Activated T-cell treated with anti-CD3 and anti-CD28 coated beads, Interleukin-2, amount 50 U/mL, for 1 hour (primary cell): ENCODE measurements at regions not wholly inside any gene's neighbourhood (a gene's known extent, or its start where the extent isn't known, plus 50 kb on each side); places are given as distances from the start of the nearest gene placed in this dataset.

Experiments used
- DNase-seq: peaks from one replicate; pipeline ENCODE4 v3.0.0-alpha.2; 2020

DNA sequence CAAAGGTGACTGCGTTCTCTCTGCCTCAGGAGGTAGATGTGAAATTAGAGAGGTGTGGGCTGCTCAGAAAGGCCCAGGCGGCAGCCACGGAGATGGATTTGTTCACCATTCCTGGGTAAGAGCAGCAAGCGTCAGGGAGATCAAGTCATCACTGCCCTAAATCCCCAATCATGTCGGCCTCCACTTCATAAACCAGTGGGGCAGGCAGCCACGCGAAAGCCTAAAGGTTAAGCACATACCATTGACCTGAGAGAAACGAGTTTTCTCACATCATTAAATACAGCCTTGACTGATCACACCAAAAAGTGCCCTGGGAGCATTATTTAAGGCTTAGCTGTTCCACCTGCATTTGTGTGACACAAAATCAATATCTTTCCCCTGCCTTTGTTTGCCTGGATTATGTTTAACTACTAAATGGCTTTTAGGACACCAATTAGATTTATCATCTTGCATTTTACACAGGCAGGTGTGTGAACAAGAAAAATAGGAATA, 50.7 kb upstream of the FOXB1 start:
- no peak for DNase-seq

- DNase-seq = no peak
Observed at GRCh38 chr15:59952960-59953359, 51.2 kb upstream of the FOXB1 start.

GRCh38 chr15:59950603-59951388, 53.3 kb upstream of the FOXB1 start:
- no peak for DNase-seq

DNA sequence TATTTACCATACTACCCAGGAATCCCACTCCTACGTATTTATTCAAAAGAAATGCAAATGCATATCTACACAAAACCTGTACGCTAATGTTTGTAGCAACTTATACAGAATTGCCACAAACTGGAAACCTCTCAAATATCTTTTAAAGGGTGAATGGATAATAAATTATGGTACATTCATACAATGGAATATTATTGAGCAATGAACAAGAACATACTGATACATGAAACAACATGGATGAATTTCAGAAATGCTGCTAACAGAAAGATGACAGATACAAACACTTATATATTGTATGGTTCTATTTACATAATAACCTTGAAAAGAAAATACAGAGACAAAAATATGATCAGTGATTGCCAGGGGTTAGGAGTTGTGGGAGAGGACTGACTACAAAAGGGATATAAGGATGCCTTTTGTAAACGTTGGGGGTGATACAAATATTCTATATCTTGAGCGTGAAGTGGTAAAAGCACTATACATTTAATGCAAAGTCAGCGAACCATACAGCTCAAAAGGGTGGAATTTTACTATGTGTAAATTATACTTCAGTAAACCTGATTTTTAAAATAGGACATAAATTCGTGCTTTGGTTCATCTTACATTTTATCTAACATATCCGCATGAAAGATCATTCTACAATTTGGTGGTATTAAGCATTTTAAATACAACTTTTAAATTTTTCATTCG, 55.0 kb upstream of the FOXB1 start:
- DNase-seq = no peak

GRCh38 chr15:59946084-59946483, 58.0 kb upstream of the FOXB1 start:
- DNase-seq = no peak

DNA sequence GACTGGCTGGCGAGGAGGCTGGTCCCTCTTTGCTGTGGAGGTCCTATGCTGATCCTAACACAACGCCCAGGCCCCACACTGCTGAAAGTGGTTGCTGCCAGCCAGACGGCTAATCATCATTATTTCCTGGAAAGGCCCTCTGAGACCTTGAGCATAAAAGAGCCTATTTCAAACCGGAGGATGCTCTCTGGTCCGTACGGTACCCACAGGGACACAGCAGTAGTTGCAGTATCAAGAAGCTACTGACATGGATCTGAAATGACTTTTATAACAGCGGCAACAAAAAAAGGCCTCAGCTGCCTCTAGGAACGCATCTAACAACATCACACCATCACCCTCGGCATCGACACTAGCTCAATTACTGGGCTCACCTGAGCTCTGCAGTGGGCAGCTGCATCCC, 59.1 kb upstream of the FOXB1 start:
- DNase-seq = no peak

DNA sequence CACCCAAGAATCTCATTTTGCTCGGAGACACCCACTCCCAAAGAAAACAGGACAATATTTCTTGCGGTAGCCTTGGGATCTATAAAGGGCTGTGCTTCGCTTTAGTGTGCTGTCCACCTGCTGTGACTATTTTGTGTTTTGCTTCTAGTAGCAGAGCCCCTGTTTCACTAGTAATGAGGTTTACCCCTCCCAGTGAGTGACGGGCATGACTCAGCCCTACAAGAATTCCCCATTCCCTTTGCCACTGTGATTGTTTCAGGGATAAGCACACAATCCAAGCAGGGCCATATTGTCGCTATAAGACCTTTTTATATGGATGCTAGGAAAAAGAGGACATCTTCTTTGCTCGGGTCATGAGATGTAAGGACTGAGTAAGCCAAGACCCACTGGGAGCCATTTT, 62.5 kb upstream of the FOXB1 start:
- no peak for DNase-seq

DNA sequence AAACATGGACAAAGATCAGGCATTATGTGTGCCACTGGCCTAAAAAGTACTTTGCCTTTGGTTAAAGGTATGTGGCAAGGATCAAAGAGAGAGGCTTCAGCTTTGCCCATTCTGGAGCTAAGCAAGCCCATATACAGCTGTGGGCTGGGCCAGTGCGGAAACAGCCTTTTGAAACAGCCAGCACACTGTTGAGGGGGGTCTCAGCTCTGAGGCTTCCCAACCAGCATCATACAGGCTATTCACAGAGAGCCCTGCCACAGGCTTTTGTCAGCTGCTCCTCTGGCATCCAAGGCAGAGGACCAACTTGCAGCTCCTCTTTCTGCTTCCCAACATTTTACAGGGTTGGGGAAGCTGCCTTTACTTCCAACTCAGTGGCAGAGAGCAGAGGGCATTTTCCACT, 63.2 kb upstream of the FOXB1 start:
- no peak for DNase-seq

- DNase-seq = no peak
Observed at GRCh38 chr15:59940456-59940855, 63.7 kb upstream of the FOXB1 start.

DNA sequence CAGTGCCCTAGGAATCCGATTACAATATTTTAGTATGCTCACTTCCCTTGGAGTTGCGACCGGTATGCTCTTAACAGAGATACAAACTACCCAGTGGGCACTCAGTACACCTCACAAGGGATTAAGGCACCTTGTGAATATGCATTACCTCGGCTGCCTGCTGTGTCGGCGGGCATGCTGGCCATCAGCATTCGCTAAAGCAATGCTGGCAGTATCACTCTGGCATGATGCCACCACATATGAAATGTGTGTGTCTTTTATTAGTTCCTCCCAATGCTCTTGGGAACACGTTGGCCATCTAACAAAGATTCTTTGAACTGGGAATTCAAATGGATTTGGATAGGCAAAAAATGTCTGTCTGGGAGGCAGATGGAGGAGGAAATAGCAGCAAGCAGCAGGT, 67.4 kb upstream of the FOXB1 start:
- no peak for DNase-seq

GRCh38 chr15:59933607-59934006, 70.5 kb upstream of the FOXB1 start:
- DNase-seq = no peak

GRCh38 chr15:59931646-59932261, 72.4 kb upstream of the FOXB1 start:
- DNase-seq = no peak

DNA sequence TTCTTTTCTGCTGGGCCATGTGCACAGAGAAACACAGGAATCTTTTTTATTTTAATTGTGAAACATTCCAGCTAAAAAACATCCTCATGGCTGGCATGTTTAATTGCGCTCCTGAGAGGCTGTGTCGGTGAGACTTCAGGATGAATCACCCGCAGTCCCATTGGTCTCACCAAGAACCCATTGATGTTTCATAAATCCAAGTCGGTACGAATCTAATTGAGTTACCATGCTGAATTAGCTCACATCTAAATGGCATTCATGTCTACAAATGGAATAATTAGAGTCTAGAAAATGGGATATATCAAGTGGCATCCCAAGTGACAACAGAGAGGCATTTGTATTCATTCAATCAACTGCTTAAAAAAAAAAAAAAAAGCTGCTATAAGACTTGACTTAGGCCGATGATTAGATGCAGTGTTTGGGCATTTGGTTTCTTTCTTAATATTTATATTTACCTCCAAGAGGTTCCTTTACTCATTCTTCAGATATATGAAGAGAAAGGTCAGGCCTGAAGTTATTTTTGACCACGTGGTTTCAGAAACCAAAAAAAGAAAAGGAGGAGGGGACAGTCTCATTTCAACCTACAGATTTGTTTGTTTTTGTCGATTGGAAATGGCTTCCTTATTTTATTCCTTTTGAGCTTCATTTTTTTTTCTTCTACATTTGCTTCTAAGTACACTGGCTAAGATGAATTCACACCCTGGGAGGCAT, 79.1 kb upstream of the FOXB1 start:
- DNase-seq = no peak

- no peak for DNase-seq
Observed at GRCh38 chr15:59924096-59924495, 80.0 kb upstream of the FOXB1 start.

GRCh38 chr15:59923508-59923907, 80.6 kb upstream of the FOXB1 start:
- no peak for DNase-seq

DNA sequence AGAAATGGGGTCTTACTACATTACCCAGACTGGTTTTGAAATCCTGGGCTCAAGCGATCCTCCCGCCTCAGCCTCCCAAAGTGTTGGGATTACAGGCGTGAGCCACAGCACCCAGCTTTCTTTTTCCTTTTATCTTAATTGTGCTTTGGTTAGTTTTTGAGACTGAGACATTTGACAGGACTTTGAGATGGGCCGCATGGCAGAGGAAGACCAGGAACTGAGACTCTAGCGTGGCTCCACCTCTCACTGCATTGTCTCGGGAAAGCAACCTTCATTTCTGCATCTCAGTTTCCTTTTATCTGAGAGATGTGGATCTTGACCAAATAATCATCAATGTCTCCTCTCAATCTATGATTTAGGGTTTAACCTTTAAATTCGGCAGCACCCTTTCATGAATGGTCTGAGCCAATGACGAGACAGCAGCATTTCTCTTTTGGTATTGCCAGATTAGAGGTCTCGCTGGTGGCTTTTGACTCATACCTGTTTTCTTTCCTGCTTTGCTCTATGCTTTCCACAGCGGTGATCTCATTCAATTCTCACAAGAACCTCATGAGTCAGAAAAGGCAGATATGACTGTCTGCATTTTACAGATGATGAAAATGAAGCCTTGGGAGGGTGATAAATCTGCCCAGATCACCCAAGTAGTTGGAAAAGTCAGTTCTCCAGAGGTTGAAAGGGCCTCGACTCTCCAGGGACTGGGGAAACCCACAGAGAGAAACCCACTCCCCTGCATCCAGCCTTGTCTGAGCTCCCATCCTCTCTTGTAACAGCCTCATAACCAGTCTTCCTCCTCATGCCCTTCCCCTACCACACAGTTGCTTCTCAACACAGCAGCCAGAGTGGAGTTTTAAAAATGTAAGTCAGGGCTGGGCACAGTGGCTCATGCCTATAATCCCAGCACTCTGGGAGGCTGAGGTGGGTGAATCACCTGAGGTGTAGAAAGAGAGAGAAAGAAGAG, 84.8 kb upstream of the FOXB1 start:
- DNase-seq = peak; percentile 36

- DNase-seq = peak; percentile 66
Observed at GRCh38 chr15:59917504-59918157, 86.5 kb upstream of the FOXB1 start.

GRCh38 chr15:59906046-59906445, 98.1 kb upstream of the FOXB1 start:
- no peak for DNase-seq

- no peak for DNase-seq
Observed at GRCh38 chr15:59905176-59905575, 98.9 kb upstream of the FOXB1 start.

GRCh38 chr15:59904450-59905135, 99.5 kb upstream of the FOXB1 start:
- no peak for DNase-seq

GRCh38 chr15:59896663-59897074, 107.4 kb upstream of the FOXB1 start:
- DNase-seq = no peak
